IMR-90 (cell line): ENCODE measurements at regions not wholly inside any gene's neighbourhood (a gene's known extent, or its start where the extent isn't known, plus 50 kb on each side); places are given as distances from the start of the nearest gene placed in this dataset.

ENCODE experiments used
- ATAC-seq: fragments of 200-7000 bp; cut with Tn5 transposase; 2 replicates; pipeline ENCODE4 v1.9.1; 2020; ENCODE audit warnings: low read depth, mild to moderate bottlenecking, moderate library complexity
- BruUV-seq: library from RNA; stranded (reverse); fragments of 400-500 nt; replicated peaks from 2 replicates; lab custom pipeline; 2021; lab: Mats Ljungman, UMichigan
- CTCF ChIA-PET: fragments of 300-600 bp; formaldehyde crosslinking; extraction: SDS; loops from one replicate; lab custom pipeline; 2021; ENCODE audit warnings: antibody characterized with exemption; lab: Yijun Ruan, JAX
- POLR2A ChIA-PET: fragments of 300-600 bp; sonication (Branson Sonifier 250); formaldehyde crosslinking; loops from one replicate; lab custom pipeline; 2022; ENCODE audit warnings: antibody characterized with exemption; ENCODE audit not compliant: unreplicated experiment; lab: Charles Lee
- DNase-seq: peaks from one replicate; pipeline ENCODE4 v3.0.0; 2013
- H2AFZ ChIP-seq: replicated peaks from 2 replicates; pipeline ENCODE3; 2013; ENCODE audit warnings: low read length, mild to moderate bottlenecking; ENCODE audit not compliant: poor library complexity
- H2AK5ac ChIP-seq: 2 replicates; pipeline ENCODE4 v1.6.1; 2013; ENCODE audit warnings: low read depth, low read length, inconsistent platforms
- H2AK9ac ChIP-seq: replicated peaks from 2 replicates; pipeline ENCODE3; 2013; ENCODE audit warnings: mild to moderate bottlenecking, low read depth, low read length, moderate library complexity; ENCODE audit not compliant: poor library complexity
- H2BK120ac ChIP-seq: 2 replicates; pipeline ENCODE4 v1.6.1; 2013; ENCODE audit warnings: low read depth, low read length, inconsistent platforms
- H2BK15ac ChIP-seq: 3 replicates; pipeline ENCODE4 v1.6.1; 2013; ENCODE audit warnings: low read depth, low read length, inconsistent platforms
- H2BK20ac ChIP-seq: 2 replicates; pipeline ENCODE4 v1.6.1; 2013; ENCODE audit warnings: low read depth, mild to moderate bottlenecking, inconsistent platforms, low read length, moderate library complexity
- H2BK5ac ChIP-seq: 2 replicates; pipeline ENCODE4 v1.6.1; 2013; ENCODE audit warnings: mild to moderate bottlenecking, low read depth, low read length, inconsistent platforms; ENCODE audit not compliant: poor library complexity, severe bottlenecking
- H3K14ac ChIP-seq: replicated peaks from 2 replicates; pipeline ENCODE4 v1.6.1; 2013; ENCODE audit warnings: low read depth, low read length, inconsistent platforms
- H3K18ac ChIP-seq: 2 replicates; pipeline ENCODE4 v1.6.1; 2013; ENCODE audit warnings: low read depth, low read length, control low read depth
- H3K23ac ChIP-seq: 2 replicates; pipeline ENCODE4 v1.6.1; 2013; ENCODE audit warnings: low read depth, low read length, inconsistent platforms
- H3K27ac ChIP-seq: 2 replicates; pipeline ENCODE4 v1.5.1; 2013; ENCODE audit warnings: mild to moderate bottlenecking, control low read depth, low read length; ENCODE audit not compliant: insufficient read depth
- H3K27me3 ChIP-seq: 2 replicates; pipeline ENCODE4 v1.6.1; 2013; ENCODE audit warnings: low read length; ENCODE audit not compliant: control insufficient read depth, insufficient read depth
- H3K36me3 ChIP-seq: 2 replicates; pipeline ENCODE4 v1.6.1; 2013; ENCODE audit warnings: low read length, mixed read lengths; ENCODE audit not compliant: control insufficient read depth, insufficient read depth
- H3K4ac ChIP-seq: 2 replicates; pipeline ENCODE4 v1.6.1; 2013; ENCODE audit warnings: low read depth, low read length, inconsistent platforms
- H3K4me1 ChIP-seq: 2 replicates; pipeline ENCODE4 v1.6.1; 2013; ENCODE audit warnings: low read length, mixed read lengths; ENCODE audit not compliant: control insufficient read depth, insufficient read depth
- H3K4me2 ChIP-seq: 2 replicates; pipeline ENCODE4 v1.6.1; 2013; ENCODE audit warnings: low read depth, mild to moderate bottlenecking, control low read depth, low read length, moderate library complexity
- H3K4me3 ChIP-seq: 2 replicates; pipeline ENCODE4 v1.5.1; 2013; ENCODE audit warnings: low read depth, mild to moderate bottlenecking, control low read depth, low read length, moderate library complexity; ENCODE audit not compliant: insufficient read depth
- H3K56ac ChIP-seq: 2 replicates; pipeline ENCODE4 v1.6.1; 2013; ENCODE audit warnings: low read length, inconsistent platforms; ENCODE audit not compliant: insufficient read depth; ENCODE audit errors: extremely low read depth
- H3K79me1 ChIP-seq, 2 experiments: 2 replicates each; pipeline ENCODE4 v1.6.1; 2013; ENCODE audit warnings: low read length in 2 of 2, inconsistent platforms in 1 of 2, low read depth in 1 of 2
- H3K9ac ChIP-seq: 2 replicates; pipeline ENCODE4 v1.6.1; 2013; ENCODE audit warnings: low read depth, low read length, control low read depth
- H3K9me1 ChIP-seq: 2 replicates; pipeline ENCODE4 v1.6.1; 2013; ENCODE audit warnings: low read length, inconsistent platforms; ENCODE audit not compliant: insufficient read depth
- H3K9me3 ChIP-seq: 2 replicates; pipeline ENCODE4 v1.6.1; 2013; ENCODE audit warnings: low read length; ENCODE audit not compliant: control insufficient read depth, insufficient read depth
- H4K20me1 ChIP-seq: 2 replicates; pipeline ENCODE4 v1.6.1; 2013; ENCODE audit warnings: low read length, inconsistent platforms; ENCODE audit not compliant: insufficient read depth
- H4K5ac ChIP-seq: 2 replicates; pipeline ENCODE4 v1.6.1; 2013; ENCODE audit warnings: mild to moderate bottlenecking, low read depth, low read length, control low read depth
- H4K8ac ChIP-seq, 2 experiments: 2 replicates each; pipeline ENCODE4 v1.6.1; 2013; ENCODE audit warnings: low read depth in 2 of 2, low read length in 2 of 2, control low read depth in 1 of 2, inconsistent platforms in 1 of 2
- H4K91ac ChIP-seq: 2 replicates; pipeline ENCODE4 v1.6.1; 2013; ENCODE audit warnings: low read depth, low read length, inconsistent platforms; ENCODE audit not compliant: insufficient read depth
- BHLHE40 ChIP-seq: fragments of 150-350 bp; IDR thresholded peaks from 2 replicates; pipeline ENCODE4 v1.6.1; 2016; ENCODE audit warnings: mild to moderate bottlenecking, low read depth, low read length
- CTCF ChIP-seq: conservative IDR thresholded peaks from 2 replicates; pipeline ENCODE4 v1.5.1; 2012; ENCODE audit warnings: mild to moderate bottlenecking, low read depth, low read length, improper control_type of control experiment
- ELK1 ChIP-seq: fragments of 150-350 bp; IDR thresholded peaks from 2 replicates; pipeline ENCODE4 v1.6.1; 2016; ENCODE audit warnings: low read depth, mild to moderate bottlenecking, low read length, moderate library complexity, borderline replicate concordance
- FOS ChIP-seq: fragments of 150-350 bp; IDR thresholded peaks from 2 replicates; pipeline ENCODE4 v1.6.1; 2016; ENCODE audit warnings: low read depth, low read length
- MAZ ChIP-seq: IDR thresholded peaks from 2 replicates; pipeline ENCODE4 v1.6.1; 2012; ENCODE audit warnings: low read depth, mild to moderate bottlenecking, low read length, improper control_type of control experiment, moderate library complexity, borderline replicate concordance
- NFE2L2 ChIP-seq: fragments of 150-350 bp; IDR thresholded peaks from 2 replicates; pipeline ENCODE4 v1.6.1; 2016; ENCODE audit warnings: low read depth, mild to moderate bottlenecking, low read length
- POLR2A ChIP-seq: IDR thresholded peaks from 2 replicates; pipeline ENCODE4 v1.6.1; 2012; ENCODE audit warnings: mild to moderate bottlenecking, low read depth, low read length
- RAD21 ChIP-seq: IDR thresholded peaks from 2 replicates; pipeline ENCODE4 v1.6.1; 2012; ENCODE audit warnings: low read length, improper control_type of control experiment
- RCOR1 ChIP-seq: IDR thresholded peaks from 2 replicates; pipeline ENCODE4 v1.6.1; 2012; ENCODE audit warnings: mild to moderate bottlenecking, low read length, improper control_type of control experiment; ENCODE audit not compliant: insufficient replicate concordance
- RFX5 ChIP-seq: IDR thresholded peaks from 2 replicates; pipeline ENCODE4 v1.8.0; 2012; ENCODE audit warnings: low read depth, mild to moderate bottlenecking, low read length, moderate library complexity
- SMC3 ChIP-seq: fragments of 150-350 bp; IDR thresholded peaks from 2 replicates; pipeline ENCODE4 v1.6.1; 2016; ENCODE audit warnings: low read depth, mild to moderate bottlenecking, antibody characterized with exemption, low read length, moderate library complexity
- USF2 ChIP-seq: fragments of 150-350 bp; IDR thresholded peaks from 2 replicates; pipeline ENCODE4 v1.6.1; 2017; ENCODE audit warnings: mild to moderate bottlenecking, antibody characterized with exemption, low read length, low read depth
- WGBS, 2 experiments: methylation state at CpG; one replicate each; pipeline versions ENCODE4 v1.1.5 to v1.1.7; 2013; ENCODE audit warnings: missing lambda C conversion rate in 2 of 2; ENCODE audit not compliant: insufficient read length in 1 of 2; ENCODE audit errors: extremely low coverage in 2 of 2; 5-methylcytosine and 5-hydroxymethylcytosine counted together
- dilution Hi-C: fragments of 300-500 bp; cut with HindIII; formaldehyde crosslinking; loops from one replicate; pipeline ENCODE4 v1.14.3; 2018; ENCODE audit warnings: low sequenced_read_pairs; ENCODE audit not compliant: unreplicated experiment
- in situ Hi-C: fragments of 300-500 bp; cut with MboI; formaldehyde crosslinking; loops from 3 replicates; pipeline ENCODE4 v1.14.3; 2019; ENCODE audit warnings: low sequenced_read_pairs, inconsistent platforms, mixed read lengths
- intact Hi-C: fragments of 100-400 bp; cut with micrococcal nuclease; formaldehyde crosslinking; loops from 2 replicates; pipeline ENCODE4 v1.10.0; 2022

GRCh38 chr2:34241905-34242762 lies 643.0 kb upstream of the FAM98A start:
- ChIA-PET POLR2A (no interaction called here), CTCF (interaction anchor here (0.6 kb wide), 1 partner anchor 14 kb away, joined by 3 read pairs; no protein-coding TSS in a partner anchor)
- TF ChIP-seq MAZ (no peak), CTCF (no peak), ELK1 (no peak), RAD21 (no peak), POLR2A (no peak), BHLHE40 (no peak), RFX5 (no peak), NFE2L2 (no peak), FOS (no peak), USF2 (no peak), RCOR1 (no peak), SMC3 (no peak)

More at GRCh38 chr2:34241905-34242762, 643.0 kb upstream of the FAM98A start:
- H3K56ac ChIP-seq = no peak overlapping the region
- H3K14ac ChIP-seq = no peak overlapping the region
- no peak overlapping the region for H3K18ac ChIP-seq
- H3K4me1 ChIP-seq = no peaks in the 10 kb centered on the region
- H2BK120ac ChIP-seq = no peak overlapping the region
- no peak overlapping the region for H3K27ac ChIP-seq
- intact Hi-C loops = no loop called here
- H3K36me3 ChIP-seq = no peaks in the 10 kb centered on the region
- H3K4me2 ChIP-seq = no peak overlapping the region
- H4K91ac ChIP-seq = no peak overlapping the region
- no peak overlapping the region for H2AFZ ChIP-seq
- DNase-seq (no peak), ATAC-seq (no peak)
- no peak overlapping the region for H2BK15ac ChIP-seq
- H3K9ac ChIP-seq = no peak overlapping the region
- no peaks in the 10 kb centered on the region for H3K79me1 ChIP-seq
- no peak overlapping the region for H2BK5ac ChIP-seq
- H2BK20ac ChIP-seq = no peak overlapping the region
- H3K27me3 ChIP-seq = no peaks in the 10 kb centered on the region
- H3K23ac ChIP-seq = no peak overlapping the region
- H3K9me1 ChIP-seq = no peaks in the 10 kb centered on the region
- H3K9me3 ChIP-seq = peaks cover 11% of the 10 kb centered on the region
- dilution Hi-C loops = no loop called here
- no CpG with 5 or more reads among the region's 6 CpGs for WGBS, 2 experiments
- no peak overlapping the region for H2AK9ac ChIP-seq
- no peak overlapping the region for H4K8ac ChIP-seq
- H3K4ac ChIP-seq = no peak overlapping the region
- H2AK5ac ChIP-seq = no peak overlapping the region
- no peak overlapping the region for H3K4me3 ChIP-seq
- H4K20me1 ChIP-seq = no peaks in the 10 kb centered on the region
- no peak overlapping the region for H4K5ac ChIP-seq
- no TSS peak for BruUV-seq
- in situ Hi-C loops = no loop called here
